ENCODE measurements at regions not wholly inside any gene's neighbourhood (a gene's known extent, or its start where the extent isn't known, plus 50 kb on each side); places are given as distances from the start of the nearest gene placed in this dataset.

GRCh38 chr11:11213117-11213516 lies 139.9 kb downstream of the CSNK2A3 start:
- DNase-seq (ENCODE audit: low read depth): no peak
- no peak overlapping the region for H3K4me3 ChIP-seq (ENCODE audit: low read length)
- no peak for TF ChIP-seq CTCF (conservative IDR thresholded peaks at IDR 0.05; ENCODE audit: low read depth, low read length)

DNA sequence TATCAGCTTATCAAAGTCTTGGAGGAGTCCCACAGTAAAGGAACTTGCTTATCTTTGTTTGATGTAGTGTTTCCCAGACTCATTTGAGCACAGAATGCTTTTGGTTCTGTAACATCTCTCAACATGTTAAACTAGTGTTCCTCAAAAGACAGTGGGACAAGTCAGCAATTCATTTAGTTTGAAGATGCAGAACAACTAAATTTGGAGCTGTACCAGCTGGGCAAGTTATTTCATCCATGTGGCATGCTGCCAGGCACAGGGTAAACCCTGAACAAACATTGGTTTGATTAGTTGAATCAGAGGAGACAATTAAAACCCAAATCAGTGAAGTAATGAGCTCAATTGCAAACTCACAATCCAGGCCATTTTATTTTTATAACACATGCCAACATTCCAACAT lies 141.2 kb downstream of the CSNK2A3 start:
- no peak for TF ChIP-seq CTCF (conservative IDR thresholded peaks at IDR 0.05; ENCODE audit: low read depth, low read length)
- DNase-seq (ENCODE audit: low read depth): no peak
- no peak overlapping the region for H3K4me3 ChIP-seq (ENCODE audit: low read length)

- DNase-seq (ENCODE audit: low read depth): no peak
- no peak overlapping the region for H3K4me3 ChIP-seq (ENCODE audit: low read length)
- TF ChIP-seq CTCF (conservative IDR thresholded peaks at IDR 0.05; ENCODE audit: low read depth, low read length): no peak
Measured at GRCh38 chr11:11211186-11211585, 141.9 kb downstream of the CSNK2A3 start.

- no peak for TF ChIP-seq CTCF (conservative IDR thresholded peaks at IDR 0.05; ENCODE audit: low read depth, low read length)
Measured at GRCh38 chr11:11210446-11210845, 142.6 kb downstream of the CSNK2A3 start.

GRCh38 chr11:11209967-11210366 lies 143.1 kb downstream of the CSNK2A3 start:
- no peak for TF ChIP-seq CTCF (conservative IDR thresholded peaks at IDR 0.05; ENCODE audit: low read depth, low read length)
- DNase-seq (ENCODE audit: low read depth): no peak

More at GRCh38 chr11:11210446-11210845, 142.6 kb downstream of the CSNK2A3 start:
- H3K4me3 ChIP-seq (ENCODE audit: low read length): no peak overlapping the region
- no peak for DNase-seq (ENCODE audit: low read depth)

GRCh38 chr11:11208994-11209393 lies 144.1 kb downstream of the CSNK2A3 start:
- TF ChIP-seq CTCF (conservative IDR thresholded peaks at IDR 0.05; ENCODE audit: low read depth, low read length): no peak
- H3K4me3 ChIP-seq (ENCODE audit: low read length): no peak overlapping the region
- DNase-seq (ENCODE audit: low read depth): no peak

More at GRCh38 chr11:11209967-11210366, 143.1 kb downstream of the CSNK2A3 start:
- no peak overlapping the region for H3K4me3 ChIP-seq (ENCODE audit: low read length)

GRCh38 chr11:11207428-11207827 lies 145.6 kb downstream of the CSNK2A3 start:
- DNase-seq (ENCODE audit: low read depth): no peak
- H3K4me3 ChIP-seq (ENCODE audit: low read length): no peak overlapping the region
- no peak for TF ChIP-seq CTCF (conservative IDR thresholded peaks at IDR 0.05; ENCODE audit: low read depth, low read length)
